Fibroblast of the aortic adventitia (primary cell): ENCODE measurements at regions not wholly inside any gene's neighbourhood (a gene's known extent, or its start where the extent isn't known, plus 50 kb on each side); places are given as distances from the start of the nearest gene placed in this dataset.

Experiments
- DNase-seq: peaks from one replicate; pipeline ENCODE4 v3.0.0-alpha.2; 2010; ENCODE audit warnings: low read depth
- H3K4me3 ChIP-seq: 2 replicates; pipeline ENCODE4 v1.5.1; 2011; ENCODE audit warnings: low read depth, mild to moderate bottlenecking, control low read depth, low read length, moderate library complexity
- CTCF ChIP-seq: IDR thresholded peaks from 2 replicates; pipeline ENCODE4 v1.5.1; 2011; ENCODE audit warnings: mild to moderate bottlenecking, low read length, control low read depth, inconsistent platforms; ENCODE audit not compliant: insufficient read depth

GRCh38 chr10:3389130-3389529, 216.5 kb upstream of the PITRM1 start:
- no peak for TF ChIP-seq CTCF
- no peak for DNase-seq
- no peak overlapping the region for H3K4me3 ChIP-seq

GRCh38 chr10:3385487-3385886, 212.9 kb upstream of the PITRM1 start:
- no peak for DNase-seq
- no peak overlapping the region for H3K4me3 ChIP-seq
- no peak for TF ChIP-seq CTCF

- TF ChIP-seq CTCF: no peak
- no peak overlapping the region for H3K4me3 ChIP-seq
- DNase-seq: no peak
These were observed 209.5 kb upstream of the PITRM1 start for GRCh38 chr10:3382092-3382491.

GRCh38 chr10:3380406-3381050, 207.9 kb upstream of the PITRM1 start:
- DNase-seq: no peak
- no peak for TF ChIP-seq CTCF
- no peak overlapping the region for H3K4me3 ChIP-seq

- TF ChIP-seq CTCF: no peak
- no peak for DNase-seq
- no peak overlapping the region for H3K4me3 ChIP-seq
These were observed 204.0 kb upstream of the PITRM1 start for GRCh38 chr10:3376631-3377030.

GRCh38 chr10:3375505-3375904, 202.9 kb upstream of the PITRM1 start:
- no peak for DNase-seq

More at GRCh38 chr10:3375505-3375904, 202.9 kb upstream of the PITRM1 start:
- H3K4me3 ChIP-seq: no peak overlapping the region
- no peak for TF ChIP-seq CTCF
